Stimulated activated naive CD8-positive, alpha-beta T cell treated with anti-CD3 and anti-CD28 coated beads, Interleukin-15, Interleukin-2, amounts not matched to agents 100 ng/mL and 50 ng/mL, for 24 hours (primary cell): ENCODE measurements at regions not wholly inside any gene's neighbourhood (a gene's known extent, or its start where the extent isn't known, plus 50 kb on each side); places are given as distances from the start of the nearest gene placed in this dataset.
"Not testable (repeated sequence)": the region's sequence is repeated elsewhere in the genome, so short reads cannot be mapped to it uniquely, and the experiment has no call there.

Experiments used
- H3K27ac Mint-ChIP-seq: one replicate; pipeline ENCODE4 v1.8.0; 2021; ENCODE audit warnings: mild to moderate bottlenecking, mixed read lengths
- H3K27me3 Mint-ChIP-seq: one replicate; pipeline ENCODE4 v1.8.0; 2021; ENCODE audit warnings: mixed read lengths
- H3K36me3 Mint-ChIP-seq: one replicate; pipeline ENCODE4 v1.8.0; 2021; ENCODE audit warnings: low read depth, mixed read lengths
- H3K4me1 Mint-ChIP-seq: one replicate; pipeline ENCODE4 v1.8.0; 2021; ENCODE audit warnings: low read depth, mixed read lengths
- H3K4me3 Mint-ChIP-seq: one replicate; pipeline ENCODE4 v1.8.0; 2021; ENCODE audit warnings: mild to moderate bottlenecking, mixed read lengths
- H3K9me3 Mint-ChIP-seq: one replicate; pipeline ENCODE4 v1.8.0; 2021; ENCODE audit warnings: mixed read lengths

GRCh38 chr10:118955531-118955930 lies 74.0 kb upstream of the NANOS1 start:
- Mint-ChIP-seq H3K4me1 (no peaks in the 10 kb centered on the region), H3K36me3 (no peaks in the 10 kb centered on the region), H3K9me3 (no peaks in the 10 kb centered on the region), H3K4me3 (no peak overlapping the region), H3K27me3 (peaks cover 5% of the 10 kb centered on the region), H3K27ac (no peak overlapping the region)

DNA sequence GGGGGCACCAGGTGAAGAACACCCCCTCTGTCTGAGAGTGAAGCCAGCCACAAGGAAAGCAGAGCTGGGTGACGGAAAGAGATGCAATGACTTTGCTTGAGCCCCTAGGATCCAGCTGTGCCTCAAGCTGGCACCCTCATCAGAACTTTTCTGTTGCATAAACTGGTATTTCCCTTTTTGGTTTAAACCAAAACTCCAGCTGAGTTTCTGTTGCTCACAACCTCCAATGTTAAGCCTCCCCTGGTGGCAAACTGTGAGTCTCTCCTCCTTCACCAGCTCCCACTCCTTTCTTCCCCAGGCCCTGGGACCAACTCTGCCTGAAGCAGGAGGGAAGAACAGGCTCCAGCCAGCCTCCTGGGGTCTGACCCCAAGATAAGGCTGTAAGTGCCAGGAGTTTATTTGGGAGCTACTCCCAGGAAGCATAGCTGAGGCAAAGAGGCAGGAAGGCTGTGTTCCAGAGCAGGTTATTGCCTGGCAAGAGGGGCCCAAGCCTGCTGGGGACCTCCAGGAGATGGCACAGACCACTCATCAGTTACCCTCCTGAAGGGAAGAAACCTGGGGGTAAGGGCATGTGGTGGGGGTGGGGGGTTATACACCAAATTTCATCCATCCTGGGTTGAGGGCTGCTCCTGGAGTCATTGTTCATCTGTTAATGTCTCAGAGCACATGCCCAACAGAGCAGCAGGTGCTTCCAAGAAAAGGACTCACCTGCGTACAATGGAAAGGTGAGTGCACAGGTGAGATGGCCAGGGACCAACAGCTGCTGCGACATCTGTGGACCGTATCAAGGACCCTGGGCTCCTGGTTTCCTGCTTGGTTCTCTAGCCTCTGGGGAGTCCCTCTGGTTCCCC lies 73.3 kb upstream of the NANOS1 start:
- no peaks in the 10 kb centered on the region for H3K36me3 Mint-ChIP-seq
- H3K27me3 Mint-ChIP-seq = peaks cover 1% of the 10 kb centered on the region
- H3K9me3 Mint-ChIP-seq = no peaks in the 10 kb centered on the region
- no peaks in the 10 kb centered on the region for H3K4me1 Mint-ChIP-seq
- no peak overlapping the region for H3K27ac Mint-ChIP-seq
- H3K4me3 Mint-ChIP-seq = no peak overlapping the region

GRCh38 chr10:118956802-118957442 lies 72.6 kb upstream of the NANOS1 start:
- Mint-ChIP-seq H3K4me1 (no peaks in the 10 kb centered on the region), H3K27me3 (no peaks in the 10 kb centered on the region), H3K4me3 (no peak overlapping the region), H3K9me3 (no peaks in the 10 kb centered on the region), H3K27ac (no peak overlapping the region), H3K36me3 (no peaks in the 10 kb centered on the region)

GRCh38 chr10:118957443-118957825 lies 72.1 kb upstream of the NANOS1 start:
- Mint-ChIP-seq H3K9me3 (no peaks in the 10 kb centered on the region), H3K27ac (no peak overlapping the region), H3K36me3 (no peaks in the 10 kb centered on the region), H3K4me3 (no peak overlapping the region), H3K27me3 (no peaks in the 10 kb centered on the region), H3K4me1 (no peaks in the 10 kb centered on the region)

GRCh38 chr10:118957966-118958365 lies 71.5 kb upstream of the NANOS1 start:
- no peaks in the 10 kb centered on the region for H3K36me3 Mint-ChIP-seq
- H3K4me3 Mint-ChIP-seq = no peak overlapping the region
- H3K4me1 Mint-ChIP-seq = no peaks in the 10 kb centered on the region
- no peaks in the 10 kb centered on the region for H3K27me3 Mint-ChIP-seq
- no peak overlapping the region for H3K27ac Mint-ChIP-seq
- no peaks in the 10 kb centered on the region for H3K9me3 Mint-ChIP-seq

DNA sequence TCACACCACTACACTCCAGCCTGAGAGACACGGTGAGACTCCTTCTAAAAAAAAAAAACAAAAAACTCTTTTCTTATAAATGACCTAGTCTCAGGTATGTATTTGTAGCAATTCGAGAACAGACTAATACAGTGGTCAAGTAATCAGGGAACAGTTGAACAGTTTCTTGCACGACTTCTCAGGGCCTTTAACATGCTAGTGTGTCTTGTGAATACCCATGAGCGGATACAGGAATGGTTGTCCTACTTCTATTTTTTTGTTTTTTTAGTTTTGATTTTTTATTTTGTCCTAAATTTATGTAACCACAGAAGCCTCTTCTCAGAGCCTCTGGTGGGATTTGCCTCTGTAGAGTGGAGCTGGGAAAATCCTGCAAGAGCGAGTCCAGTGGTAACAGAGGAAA lies 71.0 kb upstream of the NANOS1 start:
- Mint-ChIP-seq H3K9me3 (no peaks in the 10 kb centered on the region), H3K36me3 (no peaks in the 10 kb centered on the region), H3K4me3 (no peak overlapping the region), H3K4me1 (no peaks in the 10 kb centered on the region), H3K27ac (no peak overlapping the region), H3K27me3 (no peaks in the 10 kb centered on the region)

DNA sequence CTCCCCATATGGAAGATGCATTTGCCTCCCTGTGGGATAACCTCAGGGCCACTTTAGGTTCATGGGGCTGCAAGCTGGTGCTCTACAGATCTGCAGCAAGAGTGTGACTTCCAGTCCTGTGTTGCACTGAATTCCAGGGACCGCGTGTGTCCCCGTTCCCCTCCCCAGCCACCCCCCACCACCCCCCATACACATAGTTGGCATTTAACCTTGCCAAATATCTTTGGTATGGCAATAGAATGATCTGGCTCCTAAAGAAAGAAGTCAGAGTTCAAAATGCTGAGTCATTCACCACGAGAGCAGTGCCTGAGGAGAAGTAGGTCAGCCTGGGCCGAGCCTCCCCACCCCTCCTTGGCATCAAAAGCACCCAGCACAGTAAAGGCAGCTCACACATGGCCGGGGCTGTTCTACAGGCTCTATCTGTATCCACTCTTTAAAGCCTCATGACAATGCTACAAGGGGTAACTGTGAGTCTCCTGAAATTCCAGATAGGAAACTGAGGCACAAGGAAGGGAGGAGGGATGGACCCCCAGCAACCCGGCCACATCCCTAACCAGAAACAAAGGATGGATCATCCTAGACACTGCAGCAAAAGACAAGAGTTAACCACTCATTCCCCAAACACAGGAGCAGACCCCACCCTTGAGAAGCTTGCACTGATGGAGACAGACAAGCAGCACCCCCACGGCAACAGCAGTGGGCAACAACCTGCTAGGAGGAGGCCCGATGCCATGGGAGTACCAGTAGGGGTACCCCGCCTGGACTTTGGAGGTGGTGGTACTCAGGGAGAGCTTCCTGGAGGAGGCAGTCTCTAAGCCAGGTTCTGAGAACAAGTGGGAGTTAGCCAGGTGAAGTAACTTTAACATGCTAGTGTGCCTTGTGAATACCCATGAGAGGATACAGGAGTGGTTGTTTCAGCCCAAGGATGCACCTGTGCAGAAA lies 70.3 kb upstream of the NANOS1 start:
- no peak overlapping the region for H3K27ac Mint-ChIP-seq
- H3K4me1 Mint-ChIP-seq = no peaks in the 10 kb centered on the region
- no peak overlapping the region for H3K4me3 Mint-ChIP-seq
- no peaks in the 10 kb centered on the region for H3K36me3 Mint-ChIP-seq
- no peaks in the 10 kb centered on the region for H3K27me3 Mint-ChIP-seq
- no peaks in the 10 kb centered on the region for H3K9me3 Mint-ChIP-seq

DNA sequence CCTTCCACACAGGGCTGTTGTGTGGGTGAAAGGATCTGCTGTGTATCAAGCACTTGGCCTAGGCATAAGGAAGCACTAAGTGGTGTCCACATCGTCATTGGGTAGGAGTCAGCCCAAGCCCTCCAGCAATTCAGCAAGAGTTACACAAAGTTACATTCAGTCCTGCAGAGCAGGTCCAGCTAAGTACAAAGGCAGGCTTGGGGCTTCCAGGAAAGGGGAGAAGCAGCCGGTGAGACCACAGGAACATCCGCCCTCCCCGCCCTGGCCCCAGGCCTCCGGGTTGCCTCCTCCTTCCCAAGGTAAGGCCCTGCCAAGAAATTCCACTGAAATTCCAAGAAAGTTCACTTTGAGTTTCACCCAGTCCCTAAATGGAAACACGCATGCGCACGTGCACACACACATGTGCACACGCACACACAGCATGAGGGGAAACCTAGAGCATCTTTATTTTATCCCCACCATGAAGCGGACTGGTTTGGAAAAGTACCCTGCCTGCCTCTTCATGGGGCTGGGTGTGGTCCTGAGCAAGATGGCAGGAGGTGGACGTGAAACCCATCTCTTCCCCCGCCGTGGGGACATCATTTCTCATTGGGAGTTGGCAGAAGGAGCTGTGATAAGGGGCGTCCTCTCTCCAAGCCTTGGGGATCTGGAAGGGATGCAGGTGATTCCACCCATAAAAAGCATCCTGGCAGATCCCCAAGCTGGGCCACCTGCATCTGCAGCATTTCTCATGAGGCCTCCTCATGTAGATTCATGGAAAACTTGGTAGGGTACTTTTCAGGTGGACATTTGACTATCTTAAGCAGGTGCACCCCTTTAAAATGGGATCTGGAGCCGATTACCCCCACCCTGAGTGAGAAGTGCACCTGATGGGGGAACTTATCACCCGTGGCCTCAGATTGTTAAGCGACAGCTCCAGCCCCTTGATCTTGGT lies 69.1 kb upstream of the NANOS1 start:
- no peaks in the 10 kb centered on the region for H3K9me3 Mint-ChIP-seq
- no peaks in the 10 kb centered on the region for H3K27me3 Mint-ChIP-seq
- no peak overlapping the region for H3K27ac Mint-ChIP-seq
- no peak overlapping the region for H3K4me3 Mint-ChIP-seq
- no peaks in the 10 kb centered on the region for H3K4me1 Mint-ChIP-seq
- no peaks in the 10 kb centered on the region for H3K36me3 Mint-ChIP-seq

GRCh38 chr10:118961436-118961835 lies 68.1 kb upstream of the NANOS1 start:
- no peaks in the 10 kb centered on the region for H3K4me1 Mint-ChIP-seq

DNA sequence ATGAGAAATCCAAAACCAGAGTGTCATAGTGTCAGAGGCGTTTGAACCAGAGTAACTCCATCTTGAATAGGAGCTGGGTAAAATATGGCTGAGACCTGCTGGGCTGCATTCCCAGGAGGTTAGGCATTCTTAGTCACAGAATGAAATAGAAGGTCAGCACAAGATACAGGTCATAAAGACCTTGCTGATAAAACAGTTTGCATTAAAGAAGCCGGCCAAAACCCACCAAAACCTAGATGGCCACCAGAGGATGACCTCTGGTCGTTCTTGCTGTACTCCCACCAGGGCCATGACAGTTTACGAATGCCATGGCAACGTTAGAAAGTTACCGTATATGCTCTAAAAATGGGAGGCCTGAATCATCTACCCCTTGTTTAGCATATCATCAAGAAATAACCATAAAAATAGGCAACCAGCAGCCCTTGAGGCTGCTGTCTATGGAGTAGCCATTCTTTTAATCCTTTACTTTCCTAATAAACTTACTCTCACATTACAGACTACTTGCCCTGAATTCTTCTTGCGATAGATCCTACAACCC lies 67.1 kb upstream of the NANOS1 start:
- H3K27ac Mint-ChIP-seq, H3K4me1 Mint-ChIP-seq, H3K27me3 Mint-ChIP-seq, H3K9me3 Mint-ChIP-seq, H3K4me3 Mint-ChIP-seq, H3K36me3 Mint-ChIP-seq: not testable (repeated sequence)

More at GRCh38 chr10:118961436-118961835, 68.1 kb upstream of the NANOS1 start:
- Mint-ChIP-seq H3K4me3 (no peak overlapping the region), H3K27ac (no peak overlapping the region), H3K36me3 (no peaks in the 10 kb centered on the region), H3K9me3 (no peaks in the 10 kb centered on the region), H3K27me3 (no peaks in the 10 kb centered on the region)

DNA sequence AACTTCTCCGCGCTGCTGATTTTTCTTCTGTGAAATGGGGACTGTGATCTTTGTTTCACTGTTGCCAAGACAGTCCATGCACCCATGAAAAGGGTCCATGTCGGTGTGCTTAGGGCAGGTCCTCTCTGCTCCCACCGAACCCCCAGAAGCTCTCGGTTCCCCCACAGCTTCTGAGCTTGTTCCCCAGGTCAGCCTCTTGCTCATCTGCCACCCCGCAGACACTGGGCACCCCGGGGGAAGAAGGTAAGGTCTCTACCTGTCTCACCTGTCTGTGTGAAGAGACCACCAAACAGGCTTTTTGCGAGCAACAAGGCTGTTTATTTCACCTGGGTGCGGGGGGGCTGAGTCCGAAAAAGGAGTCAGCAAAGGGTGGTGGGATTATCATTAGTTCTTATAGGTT lies 66.2 kb upstream of the NANOS1 start:
- Mint-ChIP-seq H3K4me1 (no peaks in the 10 kb centered on the region), H3K36me3 (no peaks in the 10 kb centered on the region), H3K27me3 (no peaks in the 10 kb centered on the region), H3K9me3 (no peaks in the 10 kb centered on the region), H3K27ac (no peak overlapping the region), H3K4me3 (no peak overlapping the region)

- H3K4me1 Mint-ChIP-seq = no peaks in the 10 kb centered on the region
- no peaks in the 10 kb centered on the region for H3K9me3 Mint-ChIP-seq
- H3K27me3 Mint-ChIP-seq = peaks cover 3% of the 10 kb centered on the region
- H3K27ac Mint-ChIP-seq = no peak overlapping the region
- no peaks in the 10 kb centered on the region for H3K36me3 Mint-ChIP-seq
- no peak overlapping the region for H3K4me3 Mint-ChIP-seq
These were observed 65.6 kb upstream of the NANOS1 start for GRCh38 chr10:118963933-118964332.

DNA sequence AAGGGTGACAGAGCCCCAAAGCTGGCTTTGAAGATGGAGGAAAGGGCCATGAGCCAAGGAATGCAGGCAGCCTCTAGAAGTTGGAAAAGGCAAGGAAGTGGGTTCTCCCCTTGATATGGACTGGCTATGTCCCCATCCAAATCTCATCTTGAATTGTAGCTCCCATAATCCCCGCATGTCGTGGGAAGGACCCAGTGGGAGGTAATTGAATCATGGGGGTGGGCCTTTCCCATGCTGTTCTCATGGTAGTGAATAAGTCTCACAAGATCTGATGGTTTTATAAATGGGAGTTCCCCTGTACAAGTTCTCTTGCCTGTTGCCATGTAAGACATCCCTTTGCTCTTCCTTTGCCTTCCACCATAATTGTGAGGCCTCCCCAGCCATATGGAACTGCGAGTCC lies 65.0 kb upstream of the NANOS1 start:
- H3K9me3 Mint-ChIP-seq, H3K4me3 Mint-ChIP-seq, H3K4me1 Mint-ChIP-seq, H3K27ac Mint-ChIP-seq, H3K27me3 Mint-ChIP-seq, H3K36me3 Mint-ChIP-seq: not testable (repeated sequence)

DNA sequence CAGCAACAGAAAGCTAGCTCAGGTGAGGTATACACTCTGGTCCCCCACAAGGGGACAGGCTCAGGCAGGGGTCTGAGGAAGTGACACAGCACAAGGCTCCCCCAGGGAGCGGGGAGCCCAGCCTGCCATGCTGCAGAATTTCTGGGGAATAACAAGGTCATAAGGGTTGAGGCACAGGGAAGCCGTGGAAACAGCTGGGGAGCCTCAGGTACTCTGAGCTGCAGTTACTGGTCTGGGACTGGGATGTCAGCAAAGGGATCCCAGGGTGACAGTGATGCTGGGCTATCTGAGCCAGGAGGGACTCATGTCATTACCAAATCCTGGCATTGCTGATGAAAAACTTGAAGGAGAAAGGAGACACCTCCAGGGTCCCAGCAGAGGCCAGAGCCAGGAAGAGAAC lies 64.4 kb upstream of the NANOS1 start:
- Mint-ChIP-seq H3K36me3 (no peaks in the 10 kb centered on the region), H3K27me3 (peaks cover 5% of the 10 kb centered on the region), H3K4me1 (no peaks in the 10 kb centered on the region), H3K27ac (no peak overlapping the region), H3K4me3 (no peak overlapping the region), H3K9me3 (no peaks in the 10 kb centered on the region)
